Liver (tissue), 3 donors: ENCODE measurements at regions not wholly inside any gene's neighbourhood (a gene's known extent, or its start where the extent isn't known, plus 50 kb on each side); places are given as distances from the start of the nearest gene placed in this dataset.

ENCODE experiments used
- EGR1 ChIP-seq, 2 donors: IDR thresholded peaks; 2 replicates each; pipeline ENCODE4 v1.6.1; 2016 to 2018; ENCODE audit warnings: antibody characterized with exemption in 2 of 2, low read depth in 2 of 2
- FOXA1 ChIP-seq: IDR thresholded peaks from 2 replicates; pipeline ENCODE4 v1.6.1; 2016; ENCODE audit warnings: antibody characterized with exemption
- GABPA ChIP-seq, 2 donors: IDR thresholded peaks in 1 of 2; conservative IDR thresholded peaks in 1 of 2; 2 replicates each; pipeline ENCODE4 v1.6.1; 2016; ENCODE audit warnings: antibody characterized with exemption in 2 of 2, mild to moderate bottlenecking in 1 of 2, moderate library complexity in 1 of 2
- RAD21 ChIP-seq, 2 donors: IDR thresholded peaks; 2 replicates each; pipeline ENCODE4 v1.6.1; 2016; ENCODE audit warnings: antibody characterized with exemption in 2 of 2, mild to moderate bottlenecking in 2 of 2
- SP1 ChIP-seq: IDR thresholded peaks from 2 replicates; pipeline ENCODE4 v1.6.1; 2018; ENCODE audit warnings: antibody characterized with exemption, mild to moderate bottlenecking
- YY1 ChIP-seq: IDR thresholded peaks from 2 replicates; pipeline ENCODE4 v1.6.1; 2016; ENCODE audit warnings: antibody characterized with exemption, mild to moderate bottlenecking
- TF ChIP-seq, protein P1 (sequence below): fragments of 150-350 bp; IDR thresholded peaks from 2 replicates; pipeline ENCODE4 v1.5.1; 2017; ENCODE audit warnings: improper control_type of control experiment, low read depth, low read length; ENCODE audit not compliant: missing input control
- donor health status: healthy.
- donor health status: healthy.

DNA sequence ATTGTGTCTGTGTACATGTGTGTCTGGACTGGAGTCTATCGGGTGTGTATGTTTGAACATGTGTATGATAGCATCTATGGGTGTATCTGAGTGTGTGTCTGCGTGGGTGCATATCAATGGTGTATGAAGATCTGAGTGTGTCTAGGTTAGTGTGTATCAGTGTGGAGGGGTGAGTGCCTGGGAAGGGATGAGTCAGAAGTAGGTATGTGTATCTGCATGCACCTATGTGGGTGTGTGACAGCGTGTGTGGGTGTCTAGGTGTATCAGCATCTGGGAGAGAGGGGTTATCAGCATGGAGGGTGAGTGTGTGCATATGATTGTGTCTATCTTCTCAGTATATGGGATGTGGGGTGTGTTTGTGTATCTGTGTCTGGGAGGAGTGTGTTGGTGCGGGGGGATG is 58.2 kb upstream of the LHX1 start:
- TF ChIP-seq, protein P1, sequence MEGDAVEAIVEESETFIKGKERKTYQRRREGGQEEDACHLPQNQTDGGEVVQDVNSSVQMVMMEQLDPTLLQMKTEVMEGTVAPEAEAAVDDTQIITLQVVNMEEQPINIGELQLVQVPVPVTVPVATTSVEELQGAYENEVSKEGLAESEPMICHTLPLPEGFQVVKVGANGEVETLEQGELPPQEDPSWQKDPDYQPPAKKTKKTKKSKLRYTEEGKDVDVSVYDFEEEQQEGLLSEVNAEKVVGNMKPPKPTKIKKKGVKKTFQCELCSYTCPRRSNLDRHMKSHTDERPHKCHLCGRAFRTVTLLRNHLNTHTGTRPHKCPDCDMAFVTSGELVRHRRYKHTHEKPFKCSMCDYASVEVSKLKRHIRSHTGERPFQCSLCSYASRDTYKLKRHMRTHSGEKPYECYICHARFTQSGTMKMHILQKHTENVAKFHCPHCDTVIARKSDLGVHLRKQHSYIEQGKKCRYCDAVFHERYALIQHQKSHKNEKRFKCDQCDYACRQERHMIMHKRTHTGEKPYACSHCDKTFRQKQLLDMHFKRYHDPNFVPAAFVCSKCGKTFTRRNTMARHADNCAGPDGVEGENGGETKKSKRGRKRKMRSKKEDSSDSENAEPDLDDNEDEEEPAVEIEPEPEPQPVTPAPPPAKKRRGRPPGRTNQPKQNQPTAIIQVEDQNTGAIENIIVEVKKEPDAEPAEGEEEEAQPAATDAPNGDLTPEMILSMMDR, result no peak
- no peak for TF ChIP-seq SP1
- TF ChIP-seq EGR1 (IDR thresholded peaks at IDR 0.05; ENCODE audit: low read depth in 2 of 2), result no peak
- no peak for TF ChIP-seq RAD21 (IDR thresholded peaks at IDR 0.05)
- no peak for TF ChIP-seq YY1
- no peak for TF ChIP-seq FOXA1
- TF ChIP-seq GABPA (IDR thresholded peaks at IDR 0.05 in 1 of 2, conservative IDR thresholded peaks at IDR 0.05 in 1 of 2), result no peak
